Caco-2 (cell line): ENCODE measurements at regions not wholly inside any gene's neighbourhood (a gene's known extent, or its start where the extent isn't known, plus 50 kb on each side); places are given as distances from the start of the nearest gene placed in this dataset.
A peak's percentile ranks its signal among the peaks of the same experiment; 100 is the strongest.
"Not testable (repeated sequence)": the region's sequence is repeated elsewhere in the genome, so short reads cannot be mapped to it uniquely, and the experiment has no call there.

Experiments used
- BruUV-seq: library from RNA; stranded (reverse); fragments of 400-500 nt; replicated peaks from 2 replicates; lab custom pipeline; 2021; lab: Mats Ljungman, UMichigan
- CTCF ChIA-PET: fragments of 300-600 bp; sonication (Branson Sonifier 250); formaldehyde crosslinking; loops from one replicate; lab custom pipeline; 2022; ENCODE audit warnings: antibody characterized with exemption; lab: Charles Lee
- POLR2A ChIA-PET: fragments of 300-600 bp; sonication (Branson Sonifier 250); formaldehyde crosslinking; loops from one replicate; lab custom pipeline; 2022; ENCODE audit warnings: antibody characterized with exemption; lab: Charles Lee
- DNase-seq, 2 experiments: peaks; one replicate each; pipeline versions ENCODE4 v3.0.0 to v3.0.0-alpha.2; 2020 to 2022
- H3K27me3 ChIP-seq: replicated peaks from 2 replicates; pipeline ENCODE4 v1.6.0; 2011; ENCODE audit warnings: low read length; ENCODE audit not compliant: control insufficient read depth, insufficient read depth
- H3K36me3 ChIP-seq: 2 replicates; pipeline ENCODE4 v1.5.1; 2011; ENCODE audit warnings: low read length; ENCODE audit not compliant: control insufficient read depth, insufficient read depth
- H3K4me1 ChIP-seq: fragments of 250-450 bp; sonication (Bioruptor Pico); 2 replicates; pipeline ENCODE4 v1.5.1; 2020; ENCODE audit warnings: mild to moderate bottlenecking
- H3K4me3 ChIP-seq: 2 replicates; pipeline ENCODE4 v1.5.1; 2011; ENCODE audit warnings: low read depth, mild to moderate bottlenecking, control low read depth, low read length
- H3K9me3 ChIP-seq: fragments of 250-450 bp; sonication (Bioruptor Pico); 2 replicates; pipeline ENCODE4 v1.5.1; 2020; ENCODE audit warnings: mild to moderate bottlenecking, moderate library complexity
- H3K27ac Mint-ChIP-seq: one replicate; pipeline ENCODE4 v1.8.0; 2022; ENCODE audit warnings: mixed read lengths; ENCODE audit not compliant: unreplicated experiment
- H3K27me3 Mint-ChIP-seq: one replicate; pipeline ENCODE4 v1.8.0; 2022; ENCODE audit warnings: mixed read lengths; ENCODE audit not compliant: insufficient read depth, unreplicated experiment
- H3K36me3 Mint-ChIP-seq: one replicate; pipeline ENCODE4 v1.8.0; 2022; ENCODE audit warnings: mild to moderate bottlenecking, mixed read lengths; ENCODE audit not compliant: insufficient read depth, unreplicated experiment
- H3K4me1 Mint-ChIP-seq: one replicate; pipeline ENCODE4 v1.8.0; 2022; ENCODE audit warnings: low read depth, mixed read lengths; ENCODE audit not compliant: unreplicated experiment
- H3K4me3 Mint-ChIP-seq: one replicate; pipeline ENCODE4 v1.8.0; 2022; ENCODE audit warnings: mild to moderate bottlenecking, moderate library complexity, mixed read lengths; ENCODE audit not compliant: unreplicated experiment
- H3K9me3 Mint-ChIP-seq: one replicate; pipeline ENCODE4 v1.8.0; 2022; ENCODE audit warnings: mixed read lengths; ENCODE audit not compliant: unreplicated experiment
- intact Hi-C: fragments of 100-400 bp; cut with micrococcal nuclease; formaldehyde crosslinking; loops from one replicate; pipeline ENCODE4 v1.10.0; 2022; ENCODE audit not compliant: unreplicated experiment
- TF ChIP-seq, protein P1 (sequence below), 2 experiments: fragments of 200-600 bp in 1 of 2; IDR thresholded peaks; 1 replicate in 1 of 2; 2 replicates in 1 of 2; pipeline versions ENCODE4 v1.5.1 to v1.8.0; 2011 to 2022; ENCODE audit warnings: antibody characterized with exemption in 1 of 2, control low read depth in 1 of 2, inconsistent platforms in 1 of 2, low read depth in 1 of 2, low read length in 1 of 2, mild to moderate bottlenecking in 1 of 2, moderate library complexity in 1 of 2; ENCODE audit not compliant: insufficient read depth in 1 of 2, severe bottlenecking in 1 of 2, unreplicated experiment in 1 of 2

DNA sequence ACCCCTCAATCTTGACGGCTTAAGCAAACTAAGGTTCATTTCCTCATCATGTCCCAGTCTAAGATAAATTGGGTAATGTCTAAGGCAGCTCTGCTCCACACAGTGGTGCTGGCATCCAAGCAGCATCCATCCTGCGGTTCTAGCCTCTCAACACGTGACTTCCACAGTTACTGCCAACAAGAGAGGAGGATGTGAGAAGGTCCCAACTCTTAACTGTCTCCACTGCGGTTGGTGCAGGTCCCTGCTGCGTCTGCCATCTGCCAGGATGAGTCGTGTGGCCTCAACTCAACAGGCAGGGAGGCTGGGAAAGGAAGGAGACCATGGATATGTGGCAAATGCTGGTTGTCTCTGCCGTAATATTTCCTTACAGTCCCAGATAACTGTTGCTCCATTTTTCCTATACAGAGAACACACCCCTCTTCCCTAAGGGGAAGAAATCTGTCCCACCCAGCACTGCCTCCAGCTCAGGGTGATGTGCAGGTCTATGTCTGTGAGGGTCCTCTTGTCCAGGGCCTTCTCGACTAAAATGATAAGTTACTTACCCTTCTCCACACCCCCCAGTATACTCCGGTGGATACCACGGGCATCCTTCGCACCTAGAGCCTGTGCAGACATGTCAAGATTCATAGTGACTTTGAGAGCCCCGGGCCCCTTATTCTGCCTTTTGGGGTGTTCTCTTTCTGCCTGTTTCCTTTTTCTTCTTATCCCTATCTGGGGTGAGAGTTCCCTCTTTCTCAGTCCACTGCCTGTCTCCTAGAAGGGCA, 64.7 kb downstream of the KCNJ18 start:
- Mint-ChIP-seq H3K4me3 (no peak overlapping the region), H3K4me1 (no peaks in the 10 kb centered on the region), H3K9me3 (peaks cover 19% of the 10 kb centered on the region), H3K27ac (no peak overlapping the region), H3K27me3 (peaks cover 2% of the 10 kb centered on the region), H3K36me3 (no peaks in the 10 kb centered on the region)
- Histone ChIP-seq H3K27me3 (no peaks in the 10 kb centered on the region), H3K4me1 (no peaks in the 10 kb centered on the region), H3K36me3 (no peaks in the 10 kb centered on the region), H3K9me3 (no peaks in the 10 kb centered on the region), H3K4me3 (no peak overlapping the region)
- ChIA-PET CTCF (no interaction called here), POLR2A (no interaction called here)
- DNase-seq, result no peak
- intact Hi-C loops, result no loop called here
- BruUV-seq, result no TSS peak
- TF ChIP-seq, protein P1, sequence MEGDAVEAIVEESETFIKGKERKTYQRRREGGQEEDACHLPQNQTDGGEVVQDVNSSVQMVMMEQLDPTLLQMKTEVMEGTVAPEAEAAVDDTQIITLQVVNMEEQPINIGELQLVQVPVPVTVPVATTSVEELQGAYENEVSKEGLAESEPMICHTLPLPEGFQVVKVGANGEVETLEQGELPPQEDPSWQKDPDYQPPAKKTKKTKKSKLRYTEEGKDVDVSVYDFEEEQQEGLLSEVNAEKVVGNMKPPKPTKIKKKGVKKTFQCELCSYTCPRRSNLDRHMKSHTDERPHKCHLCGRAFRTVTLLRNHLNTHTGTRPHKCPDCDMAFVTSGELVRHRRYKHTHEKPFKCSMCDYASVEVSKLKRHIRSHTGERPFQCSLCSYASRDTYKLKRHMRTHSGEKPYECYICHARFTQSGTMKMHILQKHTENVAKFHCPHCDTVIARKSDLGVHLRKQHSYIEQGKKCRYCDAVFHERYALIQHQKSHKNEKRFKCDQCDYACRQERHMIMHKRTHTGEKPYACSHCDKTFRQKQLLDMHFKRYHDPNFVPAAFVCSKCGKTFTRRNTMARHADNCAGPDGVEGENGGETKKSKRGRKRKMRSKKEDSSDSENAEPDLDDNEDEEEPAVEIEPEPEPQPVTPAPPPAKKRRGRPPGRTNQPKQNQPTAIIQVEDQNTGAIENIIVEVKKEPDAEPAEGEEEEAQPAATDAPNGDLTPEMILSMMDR (IDR thresholded peaks at IDR 0.05; ENCODE audit: insufficient read depth in 1 of 2, low read depth in 1 of 2, low read length in 1 of 2, severe bottlenecking in 1 of 2, unreplicated experiment in 1 of 2), result no peak

DNA sequence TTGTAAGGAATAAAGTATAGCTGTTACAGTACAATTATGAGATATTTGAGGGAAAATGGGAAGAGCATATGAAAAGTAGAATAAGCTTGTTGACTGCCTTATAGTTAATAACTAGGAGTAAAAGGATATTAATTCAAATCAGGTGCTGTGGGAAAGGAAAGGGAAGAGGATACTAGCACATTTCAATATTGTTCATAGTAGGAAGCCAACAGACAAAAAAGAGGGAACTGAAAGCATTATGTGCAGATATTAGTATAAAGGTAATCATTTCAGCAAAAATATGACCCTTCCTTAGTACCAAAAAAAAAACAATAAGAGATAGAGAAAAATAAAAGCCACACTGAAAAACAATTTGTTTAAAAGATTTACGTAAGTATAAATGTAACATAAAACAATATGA, 67.3 kb downstream of the KCNJ18 start:
- H3K36me3 Mint-ChIP-seq, H3K4me3 ChIP-seq, BruUV-seq, DNase-seq, CTCF ChIA-PET, H3K4me3 Mint-ChIP-seq, H3K36me3 ChIP-seq, intact Hi-C loops, H3K4me1 ChIP-seq, H3K27ac Mint-ChIP-seq, H3K27me3 ChIP-seq, H3K27me3 Mint-ChIP-seq, H3K9me3 ChIP-seq, H3K4me1 Mint-ChIP-seq, POLR2A ChIA-PET: not testable (repeated sequence)
- H3K9me3 Mint-ChIP-seq, result peaks cover 19% of the 10 kb centered on the region

DNA sequence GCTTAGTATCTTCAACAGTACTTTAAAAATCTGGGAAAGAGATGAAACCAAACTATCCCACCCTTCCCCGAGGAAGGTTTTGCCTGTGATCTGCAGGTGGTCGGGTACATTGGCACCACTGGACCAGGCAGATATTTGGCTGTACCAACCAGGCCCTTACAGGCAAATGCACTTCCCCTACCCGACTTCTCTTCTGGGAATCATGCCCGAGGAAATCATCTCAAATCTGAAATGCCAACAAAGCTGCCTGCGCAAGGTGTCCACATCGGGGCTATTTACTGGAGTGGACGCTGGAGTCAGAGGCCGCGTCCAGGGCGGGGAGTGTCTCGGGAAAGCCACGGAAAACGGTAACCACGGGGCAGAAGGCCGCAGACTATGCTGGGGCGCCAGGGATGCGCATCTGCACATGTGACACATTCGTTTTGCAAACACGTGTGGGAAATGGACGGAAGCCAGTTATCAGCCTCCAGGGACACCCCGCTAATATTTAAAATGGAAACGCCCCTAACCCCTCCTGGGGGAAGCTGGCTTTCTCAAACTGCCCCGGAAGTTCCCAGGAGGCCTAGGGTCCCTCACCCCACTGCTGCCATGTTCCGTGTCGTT, 71.5 kb downstream of the KCNJ18 start:
- peak in 1 of 2 experiments; percentile 26 for DNase-seq
- H3K27me3 Mint-ChIP-seq, intact Hi-C loops, H3K36me3 Mint-ChIP-seq, BruUV-seq, CTCF ChIA-PET, H3K36me3 ChIP-seq, H3K4me3 ChIP-seq, H3K9me3 ChIP-seq, H3K4me3 Mint-ChIP-seq, H3K4me1 Mint-ChIP-seq, H3K27ac Mint-ChIP-seq, POLR2A ChIA-PET, H3K27me3 ChIP-seq, H3K9me3 Mint-ChIP-seq, H3K4me1 ChIP-seq: not testable (repeated sequence)

DNA sequence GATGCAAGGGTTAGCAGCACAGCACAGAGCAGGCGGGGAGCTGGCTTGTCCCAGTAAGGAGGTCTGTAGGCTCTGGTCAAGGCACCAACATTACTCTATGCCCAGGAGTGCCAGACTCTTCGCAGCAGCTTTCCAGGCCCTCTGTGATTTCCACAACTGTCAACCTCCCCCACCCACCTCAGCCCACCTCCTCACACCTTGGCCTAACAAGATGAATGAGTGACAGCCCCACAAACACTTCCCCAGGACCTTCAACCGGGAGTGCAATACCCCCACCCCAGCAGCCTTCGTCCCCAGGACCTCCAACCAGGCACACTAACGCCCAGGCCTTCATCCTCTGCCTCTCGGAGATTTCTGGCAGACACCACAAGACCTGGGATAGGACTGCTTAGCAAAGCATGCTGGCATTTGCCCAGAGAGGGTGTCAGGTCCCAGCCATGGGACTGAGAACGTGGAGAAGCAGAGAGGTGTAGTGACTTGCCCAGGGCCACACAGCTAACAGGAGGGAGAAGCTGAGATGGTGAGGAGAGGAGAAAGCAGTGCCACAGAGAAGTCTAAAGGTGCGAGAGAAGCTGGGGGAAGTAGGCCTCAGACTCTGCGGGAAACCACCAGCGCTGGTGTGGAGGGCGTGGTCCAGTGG, 73.4 kb downstream of the KCNJ18 start:
- H3K4me3 ChIP-seq, POLR2A ChIA-PET, H3K4me1 ChIP-seq, H3K9me3 ChIP-seq, H3K9me3 Mint-ChIP-seq, H3K4me3 Mint-ChIP-seq, DNase-seq, BruUV-seq, intact Hi-C loops, H3K36me3 Mint-ChIP-seq, H3K27me3 Mint-ChIP-seq, H3K4me1 Mint-ChIP-seq, CTCF ChIA-PET, H3K27ac Mint-ChIP-seq, H3K27me3 ChIP-seq, H3K36me3 ChIP-seq: not testable (repeated sequence)

DNA sequence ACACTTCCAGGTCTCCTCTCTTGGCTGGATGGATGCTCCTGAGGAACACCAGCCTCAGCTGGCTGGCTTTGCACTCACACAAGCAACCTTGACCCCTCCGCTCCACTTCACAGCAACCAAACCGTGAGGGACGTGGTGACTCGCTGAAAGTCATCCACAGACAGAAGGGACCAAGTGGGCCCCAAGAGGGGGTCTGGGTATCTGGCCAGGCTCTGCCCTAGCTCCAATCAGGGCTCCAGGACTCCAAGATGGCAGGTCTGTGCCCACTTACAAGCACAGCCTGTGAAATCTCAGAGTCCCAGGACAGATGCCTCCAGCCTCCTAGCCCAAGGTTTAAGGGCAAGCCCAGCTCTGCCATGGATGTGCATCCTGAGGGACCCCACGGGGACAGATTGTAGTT, 74.2 kb downstream of the KCNJ18 start:
- H3K27ac Mint-ChIP-seq, H3K36me3 ChIP-seq, H3K9me3 Mint-ChIP-seq, H3K4me1 Mint-ChIP-seq, CTCF ChIA-PET, BruUV-seq, H3K4me1 ChIP-seq, H3K27me3 Mint-ChIP-seq, H3K9me3 ChIP-seq, DNase-seq, H3K4me3 Mint-ChIP-seq, intact Hi-C loops, H3K4me3 ChIP-seq, POLR2A ChIA-PET, H3K27me3 ChIP-seq, H3K36me3 Mint-ChIP-seq: not testable (repeated sequence)
